HepG2 (cell line): ENCODE measurements at regions not wholly inside any gene's neighbourhood (a gene's known extent, or its start where the extent isn't known, plus 50 kb on each side); places are given as distances from the start of the nearest gene placed in this dataset.

Experiments used
- ATAC-seq: fragments of 200-7000 bp; cut with Tn5 transposase; 3 replicates; pipeline ENCODE4 v1.9.1; 2020; ENCODE audit warnings: mild to moderate bottlenecking, moderate library complexity
- BruUV-seq: library from RNA; stranded (reverse); fragments of 400-500 nt; replicated peaks from 2 replicates; lab custom pipeline; 2021; lab: Mats Ljungman, UMichigan
- CTCF ChIA-PET: fragments of 300-600 bp; formaldehyde crosslinking; extraction: SDS; loops from one replicate; lab custom pipeline; 2021; ENCODE audit warnings: low total read pairs, inconsistent platforms, low intra/inter-chr PET ratio; lab: Yijun Ruan, JAX
- POLR2A ChIA-PET: fragments of 350-600 bp; sonication (Branson Sonifier 250); formaldehyde crosslinking; loops from one replicate; lab custom pipeline; 2020; ENCODE audit warnings: antibody characterized with exemption, inconsistent platforms; lab: Yijun Ruan, JAX
- DNase-seq: peaks from one replicate; pipeline ENCODE4 v3.0.0-alpha.2; 2015; ENCODE audit warnings: low spot score
- FAIRE-seq: peaks from 3 replicates; lab custom pipeline; 2011; peaks lifted over from hg19 to GRCh38; lab: Jason Lieb, UNC
- H2AFZ ChIP-seq: one replicate; pipeline ENCODE4 v1.6.1; 2011; ENCODE audit warnings: low read length, inconsistent platforms
- H3K27ac ChIP-seq: fragments of 300-600 bp; 3 replicates; pipeline ENCODE4 v1.8.0; 2011; ENCODE audit warnings: mixed run types, mild to moderate bottlenecking, mixed read lengths, low read length, inconsistent platforms; ENCODE audit not compliant: insufficient read depth; ENCODE audit errors: extremely low read length
- H3K27me3 ChIP-seq, 2 experiments: fragments of 200-600 bp in 1 of 2; 2 replicates in 1 of 2; 3 replicates in 1 of 2; pipeline versions ENCODE4 v1.6.0 to v1.8.0; 2011; ENCODE audit warnings: low read length in 2 of 2, mild to moderate bottlenecking in 2 of 2, moderate library complexity in 2 of 2, inconsistent platforms in 1 of 2; ENCODE audit not compliant: insufficient read depth in 2 of 2, control insufficient read depth in 1 of 2
- H3K36me3 ChIP-seq, 2 experiments: fragments of 200-600 bp in 1 of 2; replicated peaks in 1 of 2; 2 replicates in 1 of 2; 3 replicates in 1 of 2; pipeline versions ENCODE4 v1.5.1 to v1.8.0; 2011; ENCODE audit warnings: low read length in 2 of 2, inconsistent platforms in 1 of 2; ENCODE audit not compliant: insufficient read depth in 2 of 2, control insufficient read depth in 1 of 2
- H3K4me1 ChIP-seq: 2 replicates; pipeline ENCODE4 v1.5.1; 2012; ENCODE audit warnings: low read length, inconsistent platforms; ENCODE audit not compliant: insufficient read depth
- H3K4me2 ChIP-seq: 2 replicates; pipeline ENCODE4 v1.6.0; 2011; ENCODE audit warnings: low read depth, low read length, inconsistent platforms
- H3K4me3 ChIP-seq, 3 experiments: fragments of 200-600 bp in 1 of 3; sonication (generic), shearing (Covaris generic) in 1 of 3; replicated peaks in 1 of 3; 2 replicates each; pipeline ENCODE4 v1.5.1; 2011 to 2016; ENCODE audit warnings: low read length in 3 of 3, inconsistent platforms in 2 of 3, low read depth in 2 of 3, mild to moderate bottlenecking in 2 of 3, control low read depth in 1 of 3, mixed read lengths in 1 of 3; ENCODE audit not compliant: insufficient read depth in 1 of 3
- H3K79me2 ChIP-seq: one replicate; pipeline ENCODE4 v1.6.1; 2011; ENCODE audit warnings: low read length, inconsistent platforms; ENCODE audit not compliant: insufficient read depth
- H3K9ac ChIP-seq: 2 replicates; pipeline ENCODE4 v1.6.0; 2011; ENCODE audit warnings: mild to moderate bottlenecking, low read depth, low read length, inconsistent platforms; ENCODE audit not compliant: insufficient read depth
- H3K9me3 ChIP-seq: 2 replicates; pipeline ENCODE4 v1.5.1; 2012; ENCODE audit warnings: mild to moderate bottlenecking, low read length
- H4K20me1 ChIP-seq: 2 replicates; pipeline ENCODE4 v1.6.0; 2011; ENCODE audit warnings: inconsistent platforms, mild to moderate bottlenecking, low read length, moderate library complexity; ENCODE audit not compliant: insufficient read depth
- HNRNPUL1 ChIP-seq: fragments of 200-400 bp; formaldehyde crosslinking; IDR thresholded peaks from 2 replicates; pipeline ENCODE4 v1.6.1; 2017; ENCODE audit warnings: low read depth, mild to moderate bottlenecking, low read length, moderate library complexity
- HOXA5 ChIP-seq: sonication (generic); formaldehyde crosslinking; IDR thresholded peaks from 2 replicates; pipeline ENCODE4 v1.4.0; 2020; ENCODE audit warnings: missing genetic modification reagents
- NR2F1 ChIP-seq, 2 experiments: fragments of 450-650 bp in 1 of 2; formaldehyde crosslinking in 1 of 2; IDR thresholded peaks; 2 replicates each; pipeline versions ENCODE4 v1.5.0 to v1.6.1; 2016 to 2020; ENCODE audit warnings: mild to moderate bottlenecking in 1 of 2, missing compliant biosample characterization in 1 of 2, missing genetic modification reagents in 1 of 2, moderate library complexity in 1 of 2
- SRSF4 ChIP-seq: fragments of 200-400 bp; formaldehyde crosslinking; IDR thresholded peaks from one replicate; pipeline ENCODE4 v1.6.1; 2018; ENCODE audit warnings: mild to moderate bottlenecking, low read depth, low read length, moderate library complexity; ENCODE audit not compliant: poor library complexity, severe bottlenecking
- SYNCRIP ChIP-seq: fragments of 200-400 bp; formaldehyde crosslinking; IDR thresholded peaks from 2 replicates; pipeline ENCODE4 v1.6.1; 2018; ENCODE audit warnings: mild to moderate bottlenecking, low read depth, low read length; ENCODE audit not compliant: insufficient read depth
- TRIM22 ChIP-seq: fragments of 450-650 bp; IDR thresholded peaks from 2 replicates; pipeline ENCODE4 v1.6.1; 2017
- ZBED4 ChIP-seq: sonication (generic); formaldehyde crosslinking; IDR thresholded peaks from 2 replicates; pipeline ENCODE4 v1.4.0; 2020; ENCODE audit warnings: missing genetic modification reagents, borderline replicate concordance
- ZNF484 ChIP-seq: sonication (generic); formaldehyde crosslinking; IDR thresholded peaks from 2 replicates; pipeline ENCODE4 v1.5.1; 2020; ENCODE audit warnings: mild to moderate bottlenecking, low read depth, missing genetic modification reagents, borderline replicate concordance
- ZNF687 ChIP-seq: sonication (generic); formaldehyde crosslinking; IDR thresholded peaks from 2 replicates; pipeline ENCODE4 v1.5.1; 2020; ENCODE audit warnings: mild to moderate bottlenecking, missing genetic modification reagents, moderate library complexity
- ZNF784 ChIP-seq: sonication (generic); formaldehyde crosslinking; IDR thresholded peaks from 2 replicates; pipeline ENCODE4 v1.5.1; 2020; ENCODE audit warnings: missing genetic modification reagents, mild to moderate bottlenecking, borderline replicate concordance
- ZNF83 ChIP-seq: sonication (generic); formaldehyde crosslinking; IDR thresholded peaks from 2 replicates; pipeline ENCODE4 v1.4.0; 2020; ENCODE audit warnings: missing genetic modification reagents, mild to moderate bottlenecking, borderline replicate concordance
- WGBS: methylation state at CpG from one replicate; pipeline ENCODE4 v1.1.6; 2017; ENCODE audit warnings: low lambda C conversion rate; 5-methylcytosine and 5-hydroxymethylcytosine counted together
- in situ Hi-C: cut with HindIII; loops from 2 replicates; pipeline ENCODE4 v1.10.0; 2017; ENCODE audit warnings: low pct_unique_long_range_greater_than_20kb; ENCODE audit not compliant: extremely low pct_ligation_motif_present
- intact Hi-C: fragments of 100-400 bp; cut with micrococcal nuclease; formaldehyde crosslinking; loops from one replicate; pipeline ENCODE4 v1.10.0; 2022; ENCODE audit not compliant: unreplicated experiment

GRCh38 chr18:41617647-41618046, 337.4 kb upstream of the PIK3C3 start (continued):
- TF ChIP-seq ZNF687 (CRISPR knock-in tag): no peak
- TF ChIP-seq, all 625 proteins: peak for 0

GRCh38 chr18:41613003-41613609, 341.9 kb upstream of the PIK3C3 start:
- WGBS: 19% methylated on average over 6 of the region's 6 CpGs
- POLR2A ChIA-PET: no interaction called here
- no peak overlapping the region for H3K4me2 ChIP-seq
- TF ChIP-seq ZBED4 (CRISPR knock-in tag) (no peak), TRIM22 (no peak), ZNF784 (CRISPR knock-in tag) (no peak), SRSF4 (no peak), NR2F1 (CRISPR knock-in tag; IDR thresholded peaks at IDR 0.05) (no peak), ZNF484 (CRISPR knock-in tag) (no peak), SYNCRIP (no peak), HOXA5 (CRISPR knock-in tag) (no peak), ZNF83 (CRISPR knock-in tag) (no peak), HNRNPUL1 (no peak)

More at GRCh38 chr18:41613003-41613609, 341.9 kb upstream of the PIK3C3 start:
- H4K20me1 ChIP-seq: no peaks in the 10 kb centered on the region
- no peak overlapping the region for H3K9ac ChIP-seq
- H3K79me2 ChIP-seq: no peaks in the 10 kb centered on the region
- H2AFZ ChIP-seq: no peak overlapping the region
- no peak overlapping the region for H3K27ac ChIP-seq
- no peak overlapping the region for H3K4me3 ChIP-seq
- in situ Hi-C loops (no loop called here), intact Hi-C loops (no loop called here)
- H3K36me3 ChIP-seq: no peaks in the 10 kb centered on the region
- no peaks in the 10 kb centered on the region for H3K9me3 ChIP-seq
- no peak for DNase-seq
- CTCF ChIA-PET: no interaction called here
- BruUV-seq: no TSS peak
- H3K4me1 ChIP-seq: no peaks in the 10 kb centered on the region
- no peak for FAIRE-seq
- H3K27me3 ChIP-seq: no peaks in the 10 kb centered on the region
- no peak for ATAC-seq
